Ascending aorta (tissue), 2 donors: ENCODE measurements at regions not wholly inside any gene's neighbourhood (a gene's known extent, or its start where the extent isn't known, plus 50 kb on each side); places are given as distances from the start of the nearest gene placed in this dataset.

Source experiments
- DNase-seq, 2 donors: peaks; one replicate each; pipeline ENCODE4 v3.0.0-alpha.2; 2019; ENCODE audit warnings: low spot score in 2 of 2
- H3K27ac ChIP-seq, 2 donors: fragments of 200-600 bp; sonication (generic); one replicate each; pipeline ENCODE4 v1.5.1; 2016 to 2017; ENCODE audit warnings: mild to moderate bottlenecking in 1 of 2
- H3K27me3 ChIP-seq: fragments of 200-600 bp; sonication (generic); one replicate; pipeline ENCODE4 v1.5.1; 2017
- H3K36me3 ChIP-seq, 2 donors: fragments of 200-600 bp; sonication (generic); one replicate each; pipeline ENCODE4 v1.5.1; 2016
- H3K4me1 ChIP-seq, 2 donors: fragments of 200-600 bp; sonication (generic); one replicate each; pipeline ENCODE4 v1.5.1; 2016 to 2017; ENCODE audit warnings: mild to moderate bottlenecking in 1 of 2
- H3K4me3 ChIP-seq, 2 donors: fragments of 200-600 bp; sonication (generic); one replicate each; pipeline ENCODE4 v1.5.1; 2016 to 2017; ENCODE audit warnings: mild to moderate bottlenecking in 1 of 2
- H3K9me3 ChIP-seq, 2 donors: fragments of 200-600 bp; sonication (generic); one replicate each; pipeline ENCODE4 v1.5.1; 2016
- CTCF ChIP-seq, 3 experiments: fragments of 200-600 bp in 2 of 3; fragments of 450-650 bp in 1 of 3; sonication (generic) in 2 of 3; IDR thresholded peaks; one replicate each; pipeline ENCODE4 v1.5.1; 2016 to 2019; ENCODE audit warnings: antibody characterized with exemption in 3 of 3, mild to moderate bottlenecking in 1 of 3, moderate library complexity in 1 of 3
- intact Hi-C: fragments of 100-400 bp; cut with DNase I; formaldehyde crosslinking; loops from one replicate; pipeline ENCODE4 v1.15.1; 2023

- intact Hi-C loops = no loop called here
- no peak for DNase-seq
- no peak for TF ChIP-seq CTCF (IDR thresholded peaks at IDR 0.05)
Observed at GRCh38 chr2:142484111-142484510, 353.3 kb upstream of the LRP1B start.

GRCh38 chr2:142483653-142484052 lies 352.8 kb upstream of the LRP1B start:
- H3K4me3 ChIP-seq = no peak overlapping the region
- no peaks in the 10 kb centered on the region for H3K27me3 ChIP-seq
- peaks cover 0 to 11% of the 10 kb centered on the region in 2 donors for H3K9me3 ChIP-seq
- DNase-seq = no peak
- no peak overlapping the region for H3K27ac ChIP-seq
- no peaks in the 10 kb centered on the region for H3K36me3 ChIP-seq
- no peaks in the 10 kb centered on the region for H3K4me1 ChIP-seq
- no peak for TF ChIP-seq CTCF (IDR thresholded peaks at IDR 0.05)
- intact Hi-C loops = no loop called here

More at GRCh38 chr2:142484111-142484510, 353.3 kb upstream of the LRP1B start:
- Histone ChIP-seq H3K9me3 (peaks cover 0 to 15% of the 10 kb centered on the region in 2 donors), H3K27ac (no peak overlapping the region), H3K4me3 (no peak overlapping the region), H3K27me3 (no peaks in the 10 kb centered on the region), H3K4me1 (no peaks in the 10 kb centered on the region), H3K36me3 (no peaks in the 10 kb centered on the region)

- no peak for TF ChIP-seq CTCF (IDR thresholded peaks at IDR 0.05)
- no peaks in the 10 kb centered on the region for H3K27me3 ChIP-seq
- H3K36me3 ChIP-seq = no peaks in the 10 kb centered on the region
- intact Hi-C loops = no loop called here
- H3K4me1 ChIP-seq = no peaks in the 10 kb centered on the region
- no peak overlapping the region for H3K4me3 ChIP-seq
- DNase-seq = no peak
- no peaks in the 10 kb centered on the region for H3K9me3 ChIP-seq
- no peak overlapping the region for H3K27ac ChIP-seq
Observed at GRCh38 chr2:142478206-142478605, 347.4 kb upstream of the LRP1B start.

GRCh38 chr2:142472382-142472781 lies 341.6 kb upstream of the LRP1B start:
- intact Hi-C loops = no loop called here
- no peaks in the 10 kb centered on the region for H3K9me3 ChIP-seq
- DNase-seq = no peak

GRCh38 chr2:142467321-142467720 lies 336.5 kb upstream of the LRP1B start:
- H3K9me3 ChIP-seq = no peaks in the 10 kb centered on the region
- no peaks in the 10 kb centered on the region for H3K27me3 ChIP-seq
- no peak overlapping the region for H3K27ac ChIP-seq
- no peak for TF ChIP-seq CTCF (IDR thresholded peaks at IDR 0.05)
- no peak for DNase-seq
- H3K4me3 ChIP-seq = no peak overlapping the region
- no peaks in the 10 kb centered on the region for H3K4me1 ChIP-seq
- H3K36me3 ChIP-seq = no peaks in the 10 kb centered on the region
- intact Hi-C loops = no loop called here

More at GRCh38 chr2:142472382-142472781, 341.6 kb upstream of the LRP1B start:
- no peak overlapping the region for H3K27ac ChIP-seq
- TF ChIP-seq CTCF (IDR thresholded peaks at IDR 0.05) = no peak
- H3K36me3 ChIP-seq = no peaks in the 10 kb centered on the region
- no peaks in the 10 kb centered on the region for H3K27me3 ChIP-seq
- H3K4me1 ChIP-seq = no peaks in the 10 kb centered on the region
- no peak overlapping the region for H3K4me3 ChIP-seq

- no peaks in the 10 kb centered on the region for H3K4me1 ChIP-seq
- no peak overlapping the region for H3K4me3 ChIP-seq
- H3K27ac ChIP-seq = no peak overlapping the region
- no peaks in the 10 kb centered on the region for H3K9me3 ChIP-seq
- TF ChIP-seq CTCF (IDR thresholded peaks at IDR 0.05) = no peak
- intact Hi-C loops = no loop called here
- no peak for DNase-seq
- H3K36me3 ChIP-seq = no peaks in the 10 kb centered on the region
- H3K27me3 ChIP-seq = no peaks in the 10 kb centered on the region
Observed at GRCh38 chr2:142463047-142463446, 332.2 kb upstream of the LRP1B start.
